Liver (tissue), 8 donors: ENCODE measurements at regions not wholly inside any gene's neighbourhood (a gene's known extent, or its start where the extent isn't known, plus 50 kb on each side); places are given as distances from the start of the nearest gene placed in this dataset.

ENCODE experiments used
- DNase-seq: peaks from one replicate; pipeline ENCODE4 v3.0.0-alpha.2; 2017; ENCODE audit warnings: low spot score
- H3K27ac ChIP-seq, 2 donors: one replicate each; pipeline ENCODE4 v1.7.0; 2013; ENCODE audit warnings: inconsistent platforms in 2 of 2, low read length in 2 of 2, control low read depth in 1 of 2, low read depth in 1 of 2, mild to moderate bottlenecking in 1 of 2
- H3K27me3 ChIP-seq, 4 donors: one replicate each; pipeline versions ENCODE4 v1.6.1 to v1.7.0; 2013; ENCODE audit warnings: low read length in 3 of 4, inconsistent platforms in 1 of 4, mild to moderate bottlenecking in 1 of 4, moderate library complexity in 1 of 4; ENCODE audit not compliant: control insufficient read depth in 4 of 4, insufficient read depth in 4 of 4
- H3K36me3 ChIP-seq, 4 donors: one replicate each; pipeline versions ENCODE4 v1.6.1 to v1.7.0; 2013; ENCODE audit warnings: low read length in 3 of 4, mild to moderate bottlenecking in 3 of 4, low read depth in 1 of 4, moderate library complexity in 1 of 4; ENCODE audit not compliant: control insufficient read depth in 4 of 4, insufficient read depth in 3 of 4
- H3K4me1 ChIP-seq, 4 donors: one replicate each; pipeline versions ENCODE4 v1.6.1 to v1.7.0; 2013; ENCODE audit warnings: low read length in 3 of 4, mild to moderate bottlenecking in 3 of 4, moderate library complexity in 1 of 4; ENCODE audit not compliant: control insufficient read depth in 4 of 4, insufficient read depth in 4 of 4
- H3K4me3 ChIP-seq, 3 donors: one replicate each; pipeline versions ENCODE4 v1.6.1 to v1.7.0; 2013; ENCODE audit warnings: low read length in 3 of 3, control low read depth in 1 of 3, low read depth in 1 of 3, mild to moderate bottlenecking in 1 of 3
- H3K9ac ChIP-seq, 2 donors: one replicate each; pipeline ENCODE4 v1.7.0; 2013; ENCODE audit warnings: low read length in 2 of 2, mild to moderate bottlenecking in 2 of 2, moderate library complexity in 2 of 2, control low read depth in 1 of 2, low read depth in 1 of 2
- H3K9me3 ChIP-seq, 4 donors: one replicate each; pipeline versions ENCODE4 v1.6.1 to v1.7.0; 2013; ENCODE audit warnings: low read length in 3 of 4; ENCODE audit not compliant: control insufficient read depth in 4 of 4
- EGR1 ChIP-seq, 2 donors: IDR thresholded peaks; 2 replicates each; pipeline ENCODE4 v1.6.1; 2016 to 2018; ENCODE audit warnings: antibody characterized with exemption in 2 of 2, low read depth in 2 of 2
- FOXA1 ChIP-seq: IDR thresholded peaks from 2 replicates; pipeline ENCODE4 v1.6.1; 2016; ENCODE audit warnings: antibody characterized with exemption
- FOXA2 ChIP-seq: IDR thresholded peaks from 2 replicates; pipeline ENCODE4 v1.6.1; 2016; ENCODE audit warnings: antibody characterized with exemption
- GABPA ChIP-seq, 2 donors: IDR thresholded peaks in 1 of 2; conservative IDR thresholded peaks in 1 of 2; 2 replicates each; pipeline ENCODE4 v1.6.1; 2016; ENCODE audit warnings: antibody characterized with exemption in 2 of 2, mild to moderate bottlenecking in 1 of 2, moderate library complexity in 1 of 2
- HNF4A ChIP-seq, 2 donors: conservative IDR thresholded peaks; 2 replicates each; pipeline ENCODE4 v1.6.1; 2016; ENCODE audit warnings: antibody characterized with exemption in 2 of 2, mild to moderate bottlenecking in 2 of 2
- HNF4G ChIP-seq: IDR thresholded peaks from 2 replicates; pipeline ENCODE4 v1.6.1; 2016; ENCODE audit warnings: antibody characterized with exemption
- JUND ChIP-seq, 2 donors: IDR thresholded peaks; 2 replicates each; pipeline ENCODE4 v1.6.1; 2016; ENCODE audit warnings: antibody characterized with exemption in 2 of 2
- NR2F2 ChIP-seq: IDR thresholded peaks from 2 replicates; pipeline ENCODE4 v1.6.1; 2016; ENCODE audit warnings: antibody characterized with exemption
- RAD21 ChIP-seq, 2 donors: IDR thresholded peaks; 2 replicates each; pipeline ENCODE4 v1.6.1; 2016; ENCODE audit warnings: antibody characterized with exemption in 2 of 2, mild to moderate bottlenecking in 2 of 2
- RXRA ChIP-seq, 2 donors: IDR thresholded peaks; 2 replicates each; pipeline ENCODE4 v1.6.1; 2017 to 2018; ENCODE audit warnings: antibody characterized with exemption in 2 of 2, mild to moderate bottlenecking in 1 of 2
- SP1 ChIP-seq: IDR thresholded peaks from 2 replicates; pipeline ENCODE4 v1.6.1; 2018; ENCODE audit warnings: antibody characterized with exemption, mild to moderate bottlenecking
- TAF1 ChIP-seq: conservative IDR thresholded peaks from 2 replicates; pipeline ENCODE4 v1.6.1; 2016; ENCODE audit warnings: antibody characterized with exemption, mild to moderate bottlenecking
- YY1 ChIP-seq: IDR thresholded peaks from 2 replicates; pipeline ENCODE4 v1.6.1; 2016; ENCODE audit warnings: antibody characterized with exemption, mild to moderate bottlenecking
- WGBS: extraction: QIAGEN DNeasy Blood & Tissue Kit; methylation state at CpG from one replicate; pipeline ENCODE4 v1.1.7; 2013; 5-methylcytosine and 5-hydroxymethylcytosine counted together
- TF ChIP-seq, protein P1 (sequence below): IDR thresholded peaks from 2 replicates; pipeline ENCODE4 v1.6.1; 2016; ENCODE audit warnings: antibody characterized with exemption
- TF ChIP-seq, protein P2 (sequence below): IDR thresholded peaks from 2 replicates; pipeline ENCODE4 v1.6.1; 2016; ENCODE audit warnings: antibody characterized with exemption
- TF ChIP-seq, protein P3 (sequence below): IDR thresholded peaks from 2 replicates; pipeline ENCODE4 v1.6.1; 2016; ENCODE audit warnings: antibody characterized with exemption, mild to moderate bottlenecking
- TF ChIP-seq, protein P4 (sequence below): fragments of 150-350 bp; IDR thresholded peaks from 2 replicates; pipeline ENCODE4 v1.5.1; 2017; ENCODE audit warnings: improper control_type of control experiment, low read depth, low read length; ENCODE audit not compliant: missing input control
- TF ChIP-seq, protein P5 (sequence below): IDR thresholded peaks from 2 replicates; pipeline ENCODE4 v1.6.1; 2016; ENCODE audit warnings: antibody characterized with exemption
- donor health status: healthy.
- donor health status: healthy.
- donor health status: healthy.
- donor health status: healthy.
- donor health status: healthy.

DNA sequence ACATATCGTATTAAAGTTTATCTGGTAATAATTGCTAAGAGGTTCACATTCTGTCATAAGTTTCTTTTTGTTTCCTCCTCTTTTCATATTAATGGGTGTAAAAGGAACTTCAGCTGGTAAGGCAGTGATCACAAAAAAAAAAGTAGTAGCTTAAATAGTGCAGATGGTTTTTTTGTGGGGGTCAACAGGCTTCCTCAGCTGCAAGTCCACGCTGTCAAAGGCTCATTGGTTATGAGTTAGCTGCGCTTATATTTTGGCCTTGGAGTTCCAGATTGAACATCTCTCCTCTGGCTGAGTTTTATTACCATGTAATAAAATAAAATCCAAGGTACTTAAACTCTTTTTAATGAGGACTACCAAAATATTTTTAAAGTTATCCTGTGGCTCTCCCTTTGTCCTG is 277.0 kb upstream of the ZEB2 start:
- WGBS: 77% methylated on average over 3 of the region's 3 CpGs
- DNase-seq: no peak
- Histone ChIP-seq H3K27ac (no peak overlapping the region), H3K4me3 (no peak overlapping the region), H3K4me1 (no peaks in the 10 kb centered on the region), H3K36me3 (no peaks in the 10 kb centered on the region), H3K9ac (no peak overlapping the region), H3K27me3 (no peaks in the 10 kb centered on the region), H3K9me3 (no peaks in the 10 kb centered on the region)
- TF ChIP-seq FOXA2 (no peak), NR2F2 (no peak), YY1 (no peak), EGR1 (IDR thresholded peaks at IDR 0.05; ENCODE audit: low read depth in 2 of 2) (no peak), JUND (IDR thresholded peaks at IDR 0.05) (no peak), HNF4A (conservative IDR thresholded peaks at IDR 0.05) (no peak), TAF1 (no peak), HNF4G (no peak), SP1 (no peak), RXRA (IDR thresholded peaks at IDR 0.05) (no peak), RAD21 (IDR thresholded peaks at IDR 0.05) (no peak), GABPA (IDR thresholded peaks at IDR 0.05 in 1 of 2, conservative IDR thresholded peaks at IDR 0.05 in 1 of 2) (no peak), FOXA1 (no peak)
- TF ChIP-seq, protein P1, sequence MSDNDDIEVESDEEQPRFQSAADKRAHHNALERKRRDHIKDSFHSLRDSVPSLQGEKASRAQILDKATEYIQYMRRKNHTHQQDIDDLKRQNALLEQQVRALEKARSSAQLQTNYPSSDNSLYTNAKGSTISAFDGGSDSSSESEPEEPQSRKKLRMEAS: no peak
- TF ChIP-seq, protein P2, sequence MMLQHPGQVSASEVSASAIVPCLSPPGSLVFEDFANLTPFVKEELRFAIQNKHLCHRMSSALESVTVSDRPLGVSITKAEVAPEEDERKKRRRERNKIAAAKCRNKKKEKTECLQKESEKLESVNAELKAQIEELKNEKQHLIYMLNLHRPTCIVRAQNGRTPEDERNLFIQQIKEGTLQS: no peak
- TF ChIP-seq, protein P3, sequence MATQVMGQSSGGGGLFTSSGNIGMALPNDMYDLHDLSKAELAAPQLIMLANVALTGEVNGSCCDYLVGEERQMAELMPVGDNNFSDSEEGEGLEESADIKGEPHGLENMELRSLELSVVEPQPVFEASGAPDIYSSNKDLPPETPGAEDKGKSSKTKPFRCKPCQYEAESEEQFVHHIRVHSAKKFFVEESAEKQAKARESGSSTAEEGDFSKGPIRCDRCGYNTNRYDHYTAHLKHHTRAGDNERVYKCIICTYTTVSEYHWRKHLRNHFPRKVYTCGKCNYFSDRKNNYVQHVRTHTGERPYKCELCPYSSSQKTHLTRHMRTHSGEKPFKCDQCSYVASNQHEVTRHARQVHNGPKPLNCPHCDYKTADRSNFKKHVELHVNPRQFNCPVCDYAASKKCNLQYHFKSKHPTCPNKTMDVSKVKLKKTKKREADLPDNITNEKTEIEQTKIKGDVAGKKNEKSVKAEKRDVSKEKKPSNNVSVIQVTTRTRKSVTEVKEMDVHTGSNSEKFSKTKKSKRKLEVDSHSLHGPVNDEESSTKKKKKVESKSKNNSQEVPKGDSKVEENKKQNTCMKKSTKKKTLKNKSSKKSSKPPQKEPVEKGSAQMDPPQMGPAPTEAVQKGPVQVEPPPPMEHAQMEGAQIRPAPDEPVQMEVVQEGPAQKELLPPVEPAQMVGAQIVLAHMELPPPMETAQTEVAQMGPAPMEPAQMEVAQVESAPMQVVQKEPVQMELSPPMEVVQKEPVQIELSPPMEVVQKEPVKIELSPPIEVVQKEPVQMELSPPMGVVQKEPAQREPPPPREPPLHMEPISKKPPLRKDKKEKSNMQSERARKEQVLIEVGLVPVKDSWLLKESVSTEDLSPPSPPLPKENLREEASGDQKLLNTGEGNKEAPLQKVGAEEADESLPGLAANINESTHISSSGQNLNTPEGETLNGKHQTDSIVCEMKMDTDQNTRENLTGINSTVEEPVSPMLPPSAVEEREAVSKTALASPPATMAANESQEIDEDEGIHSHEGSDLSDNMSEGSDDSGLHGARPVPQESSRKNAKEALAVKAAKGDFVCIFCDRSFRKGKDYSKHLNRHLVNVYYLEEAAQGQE: no peak
- TF ChIP-seq, protein P4, sequence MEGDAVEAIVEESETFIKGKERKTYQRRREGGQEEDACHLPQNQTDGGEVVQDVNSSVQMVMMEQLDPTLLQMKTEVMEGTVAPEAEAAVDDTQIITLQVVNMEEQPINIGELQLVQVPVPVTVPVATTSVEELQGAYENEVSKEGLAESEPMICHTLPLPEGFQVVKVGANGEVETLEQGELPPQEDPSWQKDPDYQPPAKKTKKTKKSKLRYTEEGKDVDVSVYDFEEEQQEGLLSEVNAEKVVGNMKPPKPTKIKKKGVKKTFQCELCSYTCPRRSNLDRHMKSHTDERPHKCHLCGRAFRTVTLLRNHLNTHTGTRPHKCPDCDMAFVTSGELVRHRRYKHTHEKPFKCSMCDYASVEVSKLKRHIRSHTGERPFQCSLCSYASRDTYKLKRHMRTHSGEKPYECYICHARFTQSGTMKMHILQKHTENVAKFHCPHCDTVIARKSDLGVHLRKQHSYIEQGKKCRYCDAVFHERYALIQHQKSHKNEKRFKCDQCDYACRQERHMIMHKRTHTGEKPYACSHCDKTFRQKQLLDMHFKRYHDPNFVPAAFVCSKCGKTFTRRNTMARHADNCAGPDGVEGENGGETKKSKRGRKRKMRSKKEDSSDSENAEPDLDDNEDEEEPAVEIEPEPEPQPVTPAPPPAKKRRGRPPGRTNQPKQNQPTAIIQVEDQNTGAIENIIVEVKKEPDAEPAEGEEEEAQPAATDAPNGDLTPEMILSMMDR: no peak
- TF ChIP-seq, protein P5, sequence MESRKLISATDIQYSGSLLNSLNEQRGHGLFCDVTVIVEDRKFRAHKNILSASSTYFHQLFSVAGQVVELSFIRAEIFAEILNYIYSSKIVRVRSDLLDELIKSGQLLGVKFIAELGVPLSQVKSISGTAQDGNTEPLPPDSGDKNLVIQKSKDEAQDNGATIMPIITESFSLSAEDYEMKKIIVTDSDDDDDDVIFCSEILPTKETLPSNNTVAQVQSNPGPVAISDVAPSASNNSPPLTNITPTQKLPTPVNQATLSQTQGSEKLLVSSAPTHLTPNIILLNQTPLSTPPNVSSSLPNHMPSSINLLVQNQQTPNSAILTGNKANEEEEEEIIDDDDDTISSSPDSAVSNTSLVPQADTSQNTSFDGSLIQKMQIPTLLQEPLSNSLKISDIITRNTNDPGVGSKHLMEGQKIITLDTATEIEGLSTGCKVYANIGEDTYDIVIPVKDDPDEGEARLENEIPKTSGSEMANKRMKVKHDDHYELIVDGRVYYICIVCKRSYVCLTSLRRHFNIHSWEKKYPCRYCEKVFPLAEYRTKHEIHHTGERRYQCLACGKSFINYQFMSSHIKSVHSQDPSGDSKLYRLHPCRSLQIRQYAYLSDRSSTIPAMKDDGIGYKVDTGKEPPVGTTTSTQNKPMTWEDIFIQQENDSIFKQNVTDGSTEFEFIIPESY: no peak

DNA sequence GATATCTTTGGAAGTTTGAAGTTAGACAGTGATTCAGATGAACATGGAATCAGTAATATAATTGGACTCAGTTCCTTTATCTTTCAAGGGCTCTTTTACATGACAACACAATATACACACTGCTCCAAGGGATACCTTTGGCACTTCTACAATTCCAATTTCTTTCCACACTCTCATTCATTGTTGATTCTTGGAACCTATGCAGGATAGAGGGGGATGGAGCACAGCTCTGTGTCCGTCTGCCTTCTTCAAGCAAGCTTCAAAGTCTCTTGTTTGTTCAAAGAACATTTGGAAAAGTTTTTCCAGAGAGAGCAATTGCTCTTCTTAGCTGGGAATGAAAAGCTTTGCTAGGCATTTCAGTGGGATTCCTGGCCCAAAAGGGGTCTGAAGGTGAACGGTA is 276.2 kb upstream of the ZEB2 start:
- Histone ChIP-seq H3K36me3 (no peaks in the 10 kb centered on the region), H3K27me3 (no peaks in the 10 kb centered on the region), H3K27ac (no peak overlapping the region), H3K9ac (no peak overlapping the region), H3K9me3 (no peaks in the 10 kb centered on the region), H3K4me1 (no peaks in the 10 kb centered on the region), H3K4me3 (no peak overlapping the region)
- WGBS: 72% methylated on average over 2 of the region's 2 CpGs
- DNase-seq: no peak
- TF ChIP-seq NR2F2: no peak
- TF ChIP-seq RAD21 (IDR thresholded peaks at IDR 0.05): no peak
- no peak for TF ChIP-seq TAF1
- no peak for TF ChIP-seq YY1
- TF ChIP-seq HNF4A (conservative IDR thresholded peaks at IDR 0.05): no peak
- TF ChIP-seq FOXA1: no peak
- TF ChIP-seq, protein P1: no peak
- TF ChIP-seq, protein P4: no peak
- TF ChIP-seq, protein P5: no peak
- TF ChIP-seq JUND (IDR thresholded peaks at IDR 0.05): no peak
